ENCODE measurements at regions not wholly inside any gene's neighbourhood (a gene's known extent, or its start where the extent isn't known, plus 50 kb on each side); places are given as distances from the start of the nearest gene placed in this dataset.
A peak's percentile ranks its signal among the peaks of the same experiment; 100 is the strongest.

GRCh38 chr9:20291201-20291600, 331.1 kb downstream of the MLLT3 start:
- no peak for DNase-seq

GRCh38 chr9:20290257-20290656, 332.0 kb downstream of the MLLT3 start:
- DNase-seq = peak; percentile 33 to 70 (median 44)

GRCh38 chr9:20289423-20290010, 332.8 kb downstream of the MLLT3 start:
- DNase-seq = peak in 2 of 3 donors; percentile 5 to 6

GRCh38 chr9:20286969-20287368, 335.3 kb downstream of the MLLT3 start:
- DNase-seq = no peak

- DNase-seq = no peak
Observed at GRCh38 chr9:20286154-20286700, 336.1 kb downstream of the MLLT3 start.

GRCh38 chr9:20284601-20285289, 337.6 kb downstream of the MLLT3 start:
- DNase-seq = no peak

- DNase-seq = no peak
Observed at GRCh38 chr9:20280330-20280729, 342.0 kb downstream of the MLLT3 start.

GRCh38 chr9:20276762-20277161, 345.5 kb downstream of the MLLT3 start:
- DNase-seq = no peak

- DNase-seq = no peak
Observed at GRCh38 chr9:20271723-20272122, 350.6 kb downstream of the MLLT3 start.

GRCh38 chr9:20271096-20271495, 351.2 kb downstream of the MLLT3 start:
- peak in 1 of 3 donors; percentile 11 for DNase-seq

- no peak for DNase-seq
Observed at GRCh38 chr9:20270161-20270560, 352.1 kb downstream of the MLLT3 start.

GRCh38 chr9:20269620-20270019, 352.7 kb downstream of the MLLT3 start:
- no peak for DNase-seq

GRCh38 chr9:20264896-20265295, 357.4 kb downstream of the MLLT3 start:
- no peak for DNase-seq

- no peak for DNase-seq
Observed at GRCh38 chr9:20262611-20263010, 359.7 kb downstream of the MLLT3 start.

GRCh38 chr9:20256284-20256948, 365.9 kb downstream of the MLLT3 start:
- DNase-seq = no peak

GRCh38 chr9:20255052-20255451, 367.2 kb downstream of the MLLT3 start:
- no peak for DNase-seq

- DNase-seq = no peak
Observed at GRCh38 chr9:20253635-20254034, 368.7 kb downstream of the MLLT3 start.

- no peak for DNase-seq
Observed at GRCh38 chr9:20252778-20253177, 369.5 kb downstream of the MLLT3 start.

- DNase-seq = no peak
Observed at GRCh38 chr9:20250791-20251190, 371.5 kb downstream of the MLLT3 start.

GRCh38 chr9:20244271-20244670, 378.0 kb downstream of the MLLT3 start:
- DNase-seq = peak in 1 of 3 donors; percentile 6

- peak in 1 of 3 donors; percentile 19 for DNase-seq
Observed at GRCh38 chr9:20243841-20244240, 378.5 kb downstream of the MLLT3 start.

- no peak for DNase-seq
Observed at GRCh38 chr9:20242510-20243189, 379.6 kb downstream of the MLLT3 start.
